HFFc6 (cell line): ENCODE measurements at regions not wholly inside any gene's neighbourhood (a gene's known extent, or its start where the extent isn't known, plus 50 kb on each side); places are given as distances from the start of the nearest gene placed in this dataset.
"Not testable (repeated sequence)": the region's sequence is repeated elsewhere in the genome, so short reads cannot be mapped to it uniquely, and the experiment has no call there.

ENCODE experiments used
- DNase-seq: peaks from one replicate; pipeline ENCODE4 v3.0.0-alpha.2; 2018
- H3K27ac Mint-ChIP-seq: 2 replicates; pipeline ENCODE4 v1.8.0; 2020; ENCODE audit warnings: mild to moderate bottlenecking, mixed read lengths
- H3K27me3 Mint-ChIP-seq: 2 replicates; pipeline ENCODE4 v1.8.0; 2021; ENCODE audit warnings: mild to moderate bottlenecking, moderate library complexity, mixed read lengths; ENCODE audit not compliant: insufficient read depth
- H3K36me3 Mint-ChIP-seq: 2 replicates; pipeline ENCODE4 v1.8.0; 2021; ENCODE audit warnings: low read depth, mixed read lengths
- H3K4me1 Mint-ChIP-seq: 2 replicates; pipeline ENCODE4 v1.8.0; 2020; ENCODE audit warnings: low read depth, mixed read lengths
- H3K4me3 Mint-ChIP-seq: 2 replicates; pipeline ENCODE4 v1.8.0; 2020; ENCODE audit warnings: mild to moderate bottlenecking, moderate library complexity, mixed read lengths
- H3K9me3 Mint-ChIP-seq: 2 replicates; pipeline ENCODE4 v1.8.0; 2020; ENCODE audit warnings: mild to moderate bottlenecking, mixed read lengths
- CTCF ChIP-seq: fragments of 200-600 bp; sonication (generic); IDR thresholded peaks from 2 replicates; pipeline ENCODE4 v1.5.0; 2021; ENCODE audit warnings: antibody characterized with exemption, mild to moderate bottlenecking

DNA sequence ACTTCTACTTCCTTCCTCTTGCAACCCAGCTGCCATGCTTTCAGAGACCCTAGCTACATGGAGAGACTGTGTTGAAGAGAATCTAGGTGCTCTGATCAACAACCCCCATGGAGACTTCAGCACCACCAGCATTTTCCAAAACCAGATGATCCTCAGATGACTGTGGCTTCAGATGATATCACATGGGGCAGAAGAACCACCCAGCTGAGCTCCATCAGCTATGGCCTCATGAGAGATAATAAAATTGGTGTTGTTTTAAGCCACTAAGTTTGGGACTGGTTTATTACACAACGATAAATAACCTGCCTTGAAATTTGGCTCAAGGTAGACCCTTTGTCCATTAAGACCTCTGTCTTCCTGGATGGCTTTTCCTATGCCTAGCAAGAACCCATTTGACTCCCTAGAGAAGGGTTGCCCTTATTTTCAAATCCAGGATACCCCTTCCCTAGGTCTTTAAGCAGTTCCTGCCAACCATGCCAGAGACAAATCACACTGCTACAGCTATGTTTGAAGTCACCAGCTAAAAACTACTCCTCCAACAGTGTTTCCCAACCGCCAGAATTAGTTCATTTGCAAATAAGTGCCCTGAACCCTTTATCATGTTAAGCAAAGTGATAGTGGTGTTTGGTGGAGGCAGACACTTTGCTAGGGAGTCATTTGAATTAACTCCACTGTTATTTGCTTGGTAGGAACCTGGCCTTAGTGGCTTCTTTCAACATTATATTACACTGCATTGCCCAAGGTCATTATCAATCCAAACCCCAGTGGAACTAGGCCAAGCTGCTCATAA lies 136.9 kb upstream of the PALS2 start:
- Mint-ChIP-seq H3K27ac (no peak overlapping the region), H3K4me3 (no peak overlapping the region), H3K4me1 (peaks cover 5% of the 10 kb centered on the region; the same call in 1 of the 2 replicates), H3K27me3 (no peaks in the 10 kb centered on the region; the same call in 1 of the 2 replicates), H3K36me3 (no peaks in the 10 kb centered on the region), H3K9me3 (peaks cover 4% of the 10 kb centered on the region; the same call in 1 of the 2 replicates)
- no peak for DNase-seq
- TF ChIP-seq CTCF = no peak

GRCh38 chr7:24438232-24438631 lies 135.0 kb upstream of the PALS2 start:
- peaks cover under 1% of the 10 kb centered on the region; the same call in 1 of the 2 replicates for H3K27me3 Mint-ChIP-seq
- H3K4me1 Mint-ChIP-seq = peaks cover 5% of the 10 kb centered on the region; the same call in 1 of the 2 replicates
- no peak for DNase-seq
- H3K27ac Mint-ChIP-seq = no peak overlapping the region
- peaks cover 4% of the 10 kb centered on the region; the same call in 1 of the 2 replicates for H3K9me3 Mint-ChIP-seq
- H3K4me3 Mint-ChIP-seq = no peak overlapping the region
- H3K36me3 Mint-ChIP-seq = no peaks in the 10 kb centered on the region
- no peak for TF ChIP-seq CTCF

GRCh38 chr7:24439104-24439503 lies 134.1 kb upstream of the PALS2 start:
- H3K27ac Mint-ChIP-seq, DNase-seq, H3K9me3 Mint-ChIP-seq, H3K27me3 Mint-ChIP-seq, H3K36me3 Mint-ChIP-seq, H3K4me3 Mint-ChIP-seq, H3K4me1 Mint-ChIP-seq: not testable (repeated sequence)

DNA sequence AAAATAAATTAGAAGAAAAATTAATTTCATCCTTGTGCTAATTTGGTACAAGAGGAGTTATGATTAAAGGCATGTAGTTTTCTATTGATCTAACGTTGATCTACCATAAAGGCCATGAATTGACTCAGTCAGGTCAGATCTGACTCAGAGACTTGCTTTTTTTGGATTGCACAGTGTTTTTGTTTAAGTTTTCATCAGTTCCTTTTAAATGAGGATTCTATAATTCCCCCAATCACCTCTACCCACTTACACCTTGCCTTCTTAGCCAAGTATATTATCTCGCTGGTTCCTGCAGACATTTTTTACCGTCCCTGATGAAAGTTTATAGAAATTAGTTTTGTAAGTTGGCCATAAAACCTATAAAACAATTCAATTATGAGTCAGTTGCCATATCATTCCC lies 132.4 kb upstream of the PALS2 start:
- H3K27ac Mint-ChIP-seq = no peak overlapping the region
- DNase-seq = no peak
- no peaks in the 10 kb centered on the region for H3K36me3 Mint-ChIP-seq
- TF ChIP-seq CTCF = no peak
- no peaks in the 10 kb centered on the region for H3K9me3 Mint-ChIP-seq
- H3K27me3 Mint-ChIP-seq = peaks cover 3% of the 10 kb centered on the region; the same call in 1 of the 2 replicates
- no peak overlapping the region for H3K4me3 Mint-ChIP-seq
- peaks cover 5% of the 10 kb centered on the region; the same call in 1 of the 2 replicates for H3K4me1 Mint-ChIP-seq

- Mint-ChIP-seq H3K4me3 (no peak overlapping the region), H3K36me3 (no peaks in the 10 kb centered on the region), H3K27ac (no peak overlapping the region), H3K27me3 (peaks cover 3% of the 10 kb centered on the region; the same call in 1 of the 2 replicates), H3K4me1 (peaks cover 5% of the 10 kb centered on the region; the same call in 1 of the 2 replicates), H3K9me3 (no peaks in the 10 kb centered on the region)
- no peak for DNase-seq
- TF ChIP-seq CTCF = no peak
Measured at GRCh38 chr7:24441314-24442027, 131.8 kb upstream of the PALS2 start.
